OCI-LY1 (cell line): ENCODE measurements at regions not wholly inside any gene's neighbourhood (a gene's known extent, or its start where the extent isn't known, plus 50 kb on each side); places are given as distances from the start of the nearest gene placed in this dataset.

Experiments used
- H2AFZ ChIP-seq: fragments of 200-600 bp; sonication (generic), shearing (Covaris generic); 2 replicates; pipeline ENCODE4 v1.6.0; 2014; ENCODE audit warnings: antibody characterized with exemption, mild to moderate bottlenecking, low read length
- H3F3A ChIP-seq: fragments of 200-600 bp; sonication (generic), shearing (Covaris generic); 2 replicates; pipeline ENCODE4 v1.6.0; 2014; ENCODE audit warnings: mild to moderate bottlenecking, antibody characterized with exemption, low read length, moderate library complexity; ENCODE audit not compliant: insufficient read depth
- H3K27ac ChIP-seq: fragments of 200-600 bp; sonication (generic); 2 replicates; pipeline ENCODE4 v1.5.1; 2014; ENCODE audit warnings: low read length, mixed run types, mild to moderate bottlenecking, low read depth; ENCODE audit not compliant: poor library complexity, severe bottlenecking
- H3K27me3 ChIP-seq: fragments of 200-600 bp; sonication (generic); 2 replicates; pipeline ENCODE4 v1.6.0; 2014; ENCODE audit warnings: antibody characterized with exemption, mild to moderate bottlenecking, low read length, moderate library complexity; ENCODE audit not compliant: insufficient read depth
- H3K36me3 ChIP-seq: fragments of 200-600 bp; sonication (generic); 2 replicates; pipeline ENCODE4 v1.6.1; 2014; ENCODE audit warnings: mild to moderate bottlenecking, antibody characterized with exemption, low read length, moderate library complexity, mixed read lengths; ENCODE audit not compliant: insufficient read depth
- H3K4me1 ChIP-seq: fragments of 200-600 bp; sonication (generic); 2 replicates; pipeline ENCODE4 v1.5.1; 2014; ENCODE audit warnings: mild to moderate bottlenecking, low read length, moderate library complexity; ENCODE audit not compliant: insufficient read depth, severe bottlenecking
- H3K4me2 ChIP-seq: fragments of 200-600 bp; sonication (generic), shearing (Covaris generic); 2 replicates; pipeline ENCODE4 v1.6.1; 2014; ENCODE audit warnings: low read length
- H3K4me3 ChIP-seq: fragments of 200-600 bp; sonication (generic); 2 replicates; pipeline ENCODE4 v1.5.1; 2014; ENCODE audit warnings: low read length, low read depth, mild to moderate bottlenecking, mixed read lengths; ENCODE audit not compliant: poor library complexity, severe bottlenecking
- H3K79me2 ChIP-seq: fragments of 200-600 bp; shearing (Covaris generic); 2 replicates; pipeline ENCODE4 v1.6.1; 2016; ENCODE audit warnings: mixed run types, low read length, mixed read lengths; ENCODE audit not compliant: insufficient read depth
- H3K9ac ChIP-seq: fragments of 200-600 bp; sonication (generic), shearing (Covaris generic); 2 replicates; pipeline ENCODE4 v1.6.1; 2014; ENCODE audit warnings: mild to moderate bottlenecking, low read length, mixed read lengths
- H3K9me2 ChIP-seq: fragments of 200-600 bp; sonication (generic), shearing (Covaris generic); 2 replicates; pipeline ENCODE4 v1.6.1; 2014; ENCODE audit warnings: low read depth, mild to moderate bottlenecking, low read length, mixed read lengths
- H3K9me3 ChIP-seq: fragments of 200-600 bp; shearing (Covaris generic); 2 replicates; pipeline ENCODE4 v1.6.1; 2014; ENCODE audit warnings: low read length, mixed read lengths
- H4K20me1 ChIP-seq: fragments of 200-600 bp; sonication (generic), shearing (Covaris generic); 2 replicates; pipeline ENCODE4 v1.6.0; 2016; ENCODE audit warnings: mild to moderate bottlenecking, low read length; ENCODE audit not compliant: insufficient read depth
- EZH2 ChIP-seq: fragments of 200-600 bp; sonication (generic), shearing (Covaris generic); IDR thresholded peaks from 2 replicates; pipeline ENCODE4 v1.8.0; 2017; ENCODE audit warnings: borderline replicate concordance, mixed run types, mild to moderate bottlenecking, antibody characterized with exemption, low read length, moderate library complexity, mixed read lengths
- TF ChIP-seq, protein P1 (sequence below): fragments of 200-600 bp; sonication (generic), shearing (Covaris generic); IDR thresholded peaks from 2 replicates; pipeline ENCODE4 v1.5.1; 2017; ENCODE audit warnings: mild to moderate bottlenecking, antibody characterized with exemption, low read length, moderate library complexity, mixed read lengths

DNA sequence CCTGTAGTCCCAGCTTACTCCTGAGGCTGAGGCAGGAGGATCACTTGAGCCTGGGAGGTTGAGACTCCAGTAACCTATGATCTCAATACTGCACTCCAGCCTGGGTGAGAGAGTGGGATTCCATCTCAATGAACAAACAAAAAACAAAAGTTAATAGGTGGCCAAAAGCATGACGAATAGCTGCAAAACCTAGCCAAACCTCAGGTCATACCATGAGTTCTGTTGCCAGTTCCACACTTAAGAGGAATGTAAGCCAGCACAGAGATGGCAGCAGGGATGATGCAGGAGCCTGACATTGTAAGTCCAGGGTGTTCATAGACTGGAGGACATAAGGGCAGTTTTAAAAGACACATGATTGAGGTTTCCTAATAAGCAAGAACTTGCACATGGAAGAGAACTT is 55.3 kb upstream of the RMDN2 start:
- TF ChIP-seq, protein P1, sequence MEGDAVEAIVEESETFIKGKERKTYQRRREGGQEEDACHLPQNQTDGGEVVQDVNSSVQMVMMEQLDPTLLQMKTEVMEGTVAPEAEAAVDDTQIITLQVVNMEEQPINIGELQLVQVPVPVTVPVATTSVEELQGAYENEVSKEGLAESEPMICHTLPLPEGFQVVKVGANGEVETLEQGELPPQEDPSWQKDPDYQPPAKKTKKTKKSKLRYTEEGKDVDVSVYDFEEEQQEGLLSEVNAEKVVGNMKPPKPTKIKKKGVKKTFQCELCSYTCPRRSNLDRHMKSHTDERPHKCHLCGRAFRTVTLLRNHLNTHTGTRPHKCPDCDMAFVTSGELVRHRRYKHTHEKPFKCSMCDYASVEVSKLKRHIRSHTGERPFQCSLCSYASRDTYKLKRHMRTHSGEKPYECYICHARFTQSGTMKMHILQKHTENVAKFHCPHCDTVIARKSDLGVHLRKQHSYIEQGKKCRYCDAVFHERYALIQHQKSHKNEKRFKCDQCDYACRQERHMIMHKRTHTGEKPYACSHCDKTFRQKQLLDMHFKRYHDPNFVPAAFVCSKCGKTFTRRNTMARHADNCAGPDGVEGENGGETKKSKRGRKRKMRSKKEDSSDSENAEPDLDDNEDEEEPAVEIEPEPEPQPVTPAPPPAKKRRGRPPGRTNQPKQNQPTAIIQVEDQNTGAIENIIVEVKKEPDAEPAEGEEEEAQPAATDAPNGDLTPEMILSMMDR: no peak
- no peak for TF ChIP-seq EZH2
- Histone ChIP-seq H3F3A (no peaks in the 10 kb centered on the region), H3K4me1 (no peaks in the 10 kb centered on the region), H3K4me3 (no peak overlapping the region), H3K79me2 (no peaks in the 10 kb centered on the region), H3K27me3 (peaks cover 3% of the 10 kb centered on the region; the same call in 1 of the 2 replicates), H3K9ac (no peak overlapping the region), H3K36me3 (no peaks in the 10 kb centered on the region), H3K4me2 (no peak overlapping the region), H3K9me2 (no peaks in the 10 kb centered on the region), H4K20me1 (no peaks in the 10 kb centered on the region), H2AFZ (no peak overlapping the region), H3K9me3 (no peaks in the 10 kb centered on the region), H3K27ac (no peak overlapping the region)

DNA sequence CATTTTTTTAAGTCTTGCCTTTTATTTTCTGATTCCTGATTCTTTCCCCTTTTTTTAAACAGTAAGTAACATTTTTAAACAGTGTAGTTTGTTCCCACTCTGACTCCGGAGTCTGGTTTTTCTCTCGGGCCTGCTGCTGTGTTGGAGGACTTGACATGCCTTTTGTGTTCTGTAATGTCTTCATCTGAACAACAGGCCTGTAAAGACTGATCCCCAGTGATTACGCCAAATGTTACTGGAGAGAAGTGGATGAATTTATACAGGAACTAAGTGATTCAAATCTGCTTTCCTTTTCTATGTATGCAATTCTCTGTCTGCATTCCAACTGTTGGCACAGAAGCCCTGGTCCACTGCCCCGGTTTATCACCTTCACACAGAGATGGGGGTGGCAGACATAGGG is 54.3 kb upstream of the RMDN2 start:
- Histone ChIP-seq H3K9me3 (no peaks in the 10 kb centered on the region), H3K4me1 (no peaks in the 10 kb centered on the region), H3K9me2 (no peaks in the 10 kb centered on the region), H3F3A (no peaks in the 10 kb centered on the region), H3K9ac (no peak overlapping the region), H3K36me3 (no peaks in the 10 kb centered on the region), H3K27me3 (peaks cover 3% of the 10 kb centered on the region; the same call in 1 of the 2 replicates), H4K20me1 (no peaks in the 10 kb centered on the region), H3K27ac (no peak overlapping the region), H3K79me2 (no peaks in the 10 kb centered on the region), H2AFZ (no peak overlapping the region), H3K4me2 (no peak overlapping the region), H3K4me3 (no peak overlapping the region)
- TF ChIP-seq, protein P1: no peak
- no peak for TF ChIP-seq EZH2

DNA sequence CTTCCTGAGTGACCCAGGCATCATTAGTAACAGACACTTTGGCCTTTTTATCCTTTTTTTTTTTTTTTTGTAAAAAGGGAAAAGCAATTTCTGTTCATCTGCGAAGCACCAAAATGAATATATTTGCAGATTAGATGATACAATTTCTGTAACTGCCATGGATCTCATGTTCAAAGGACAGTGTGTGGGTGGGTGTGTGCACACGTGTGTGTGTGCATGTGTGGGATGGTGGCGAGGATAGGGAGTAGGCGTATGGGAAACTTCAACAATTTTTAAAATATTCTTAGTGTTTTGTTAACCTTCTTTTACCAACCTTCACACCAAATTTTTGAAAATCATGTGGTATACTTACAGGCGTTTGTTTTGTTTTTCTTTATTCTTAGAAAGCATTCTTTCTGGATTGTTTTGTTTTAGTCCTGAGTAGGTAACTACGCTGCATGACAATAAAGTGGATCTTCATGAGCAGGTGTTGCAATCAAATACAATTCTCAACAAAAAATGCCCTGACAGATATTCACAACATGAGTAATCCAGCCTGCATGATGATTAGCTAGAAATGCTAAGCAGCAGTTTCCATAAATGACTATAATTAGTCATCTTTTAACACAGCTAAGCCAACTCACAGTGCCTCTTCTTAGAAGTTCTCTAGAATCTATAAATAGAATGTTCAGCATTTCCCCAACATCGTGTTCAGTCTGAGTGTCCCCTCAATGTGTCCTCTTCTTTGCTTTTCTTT is 53.5 kb upstream of the RMDN2 start:
- no peaks in the 10 kb centered on the region for H3K9me3 ChIP-seq
- H3F3A ChIP-seq: no peaks in the 10 kb centered on the region
- no peaks in the 10 kb centered on the region for H3K4me1 ChIP-seq
- no peak overlapping the region for H3K4me3 ChIP-seq
- H3K79me2 ChIP-seq: no peaks in the 10 kb centered on the region
- no peaks in the 10 kb centered on the region for H4K20me1 ChIP-seq
- H3K9ac ChIP-seq: no peak overlapping the region
- TF ChIP-seq, protein P1: no peak
- TF ChIP-seq EZH2: no peak
- no peak overlapping the region for H3K4me2 ChIP-seq
- peaks cover 3% of the 10 kb centered on the region; the same call in 1 of the 2 replicates for H3K27me3 ChIP-seq
- H3K36me3 ChIP-seq: no peaks in the 10 kb centered on the region
- H2AFZ ChIP-seq: no peak overlapping the region
- no peak overlapping the region for H3K27ac ChIP-seq
- H3K9me2 ChIP-seq: no peaks in the 10 kb centered on the region
